Ovary (tissue), 7 donors: ENCODE measurements at regions not wholly inside any gene's neighbourhood (a gene's known extent, or its start where the extent isn't known, plus 50 kb on each side); places are given as distances from the start of the nearest gene placed in this dataset.

ENCODE experiments used
- DNase-seq, 5 donors: peaks; one replicate each; pipeline ENCODE4 v3.0.0-alpha.2; 2019 to 2020
- H3K27ac ChIP-seq, 2 donors: fragments of 200-600 bp; one replicate each; pipeline versions ENCODE4 v1.5.1 to v1.8.0; 2019 to 2022
- H3K27me3 ChIP-seq: fragments of 200-600 bp; one replicate; pipeline ENCODE4 v1.8.0; 2022
- H3K36me3 ChIP-seq: fragments of 200-600 bp; sonication (generic); one replicate; pipeline ENCODE4 v1.5.1; 2019
- H3K4me1 ChIP-seq: one replicate; pipeline ENCODE4 v1.8.1; 2013; ENCODE audit warnings: mild to moderate bottlenecking, moderate library complexity; ENCODE audit not compliant: insufficient read depth
- H3K4me3 ChIP-seq: fragments of 200-600 bp; sonication (generic); one replicate; pipeline ENCODE4 v1.5.1; 2017
- H3K9me3 ChIP-seq, 2 donors: fragments of 200-600 bp in 1 of 2; sonication (generic) in 1 of 2; one replicate each; pipeline versions ENCODE4 v1.5.1 to v1.8.1; 2013 to 2019; ENCODE audit warnings: mild to moderate bottlenecking in 1 of 2, moderate library complexity in 1 of 2
- EP300 ChIP-seq: sonication (generic); formaldehyde crosslinking; IDR thresholded peaks from one replicate; pipeline ENCODE4 v1.6.1; 2017; ENCODE audit warnings: antibody characterized with exemption
- POLR2A ChIP-seq: fragments of 450-650 bp; IDR thresholded peaks from one replicate; pipeline ENCODE4 v1.6.1; 2017; ENCODE audit warnings: antibody characterized with exemption, mild to moderate bottlenecking, moderate library complexity
- WGBS, 3 donors: extraction: QIAGEN DNeasy Blood & Tissue Kit in 1 of 3; methylation state at CpG; one replicate each; pipeline versions ENCODE4 v1.1.5 to v1.1.7; 2013 to 2017; 5-methylcytosine and 5-hydroxymethylcytosine counted together
- intact Hi-C, 4 donors: fragments of 100-400 bp; cut with DNase I; formaldehyde crosslinking; loops; one replicate each; pipeline versions ENCODE4 v1.11.0 to v1.15.1; 2022 to 2023
- TF ChIP-seq, protein P1 (sequence below), 3 donors: fragments of 450-650 bp in 2 of 3; fragments of 200-600 bp in 1 of 3; IDR thresholded peaks; one replicate each; pipeline versions ENCODE4 v1.5.1 to v1.8.0; 2016 to 2022; ENCODE audit warnings: antibody characterized with exemption in 3 of 3, mild to moderate bottlenecking in 1 of 3
- donor health status: DM: no; HTN: no; CAD: no; lungs with moderate emphysema.
- donor health status: DM: no; HTN: no; CAD: no.
- donor health status: Bipolar disorder and iron deficiency.
- donor health status: DM: no; HTN: no; CAD: no.
- donor health status: DM: yes; HTN: yes; CAD: no.

GRCh38 chr11:116261606-116262005 lies 511.2 kb downstream of the BUD13 start:
- H3K27ac ChIP-seq = no peak overlapping the region
- H3K4me1 ChIP-seq = no peaks in the 10 kb centered on the region
- TF ChIP-seq, protein P1, sequence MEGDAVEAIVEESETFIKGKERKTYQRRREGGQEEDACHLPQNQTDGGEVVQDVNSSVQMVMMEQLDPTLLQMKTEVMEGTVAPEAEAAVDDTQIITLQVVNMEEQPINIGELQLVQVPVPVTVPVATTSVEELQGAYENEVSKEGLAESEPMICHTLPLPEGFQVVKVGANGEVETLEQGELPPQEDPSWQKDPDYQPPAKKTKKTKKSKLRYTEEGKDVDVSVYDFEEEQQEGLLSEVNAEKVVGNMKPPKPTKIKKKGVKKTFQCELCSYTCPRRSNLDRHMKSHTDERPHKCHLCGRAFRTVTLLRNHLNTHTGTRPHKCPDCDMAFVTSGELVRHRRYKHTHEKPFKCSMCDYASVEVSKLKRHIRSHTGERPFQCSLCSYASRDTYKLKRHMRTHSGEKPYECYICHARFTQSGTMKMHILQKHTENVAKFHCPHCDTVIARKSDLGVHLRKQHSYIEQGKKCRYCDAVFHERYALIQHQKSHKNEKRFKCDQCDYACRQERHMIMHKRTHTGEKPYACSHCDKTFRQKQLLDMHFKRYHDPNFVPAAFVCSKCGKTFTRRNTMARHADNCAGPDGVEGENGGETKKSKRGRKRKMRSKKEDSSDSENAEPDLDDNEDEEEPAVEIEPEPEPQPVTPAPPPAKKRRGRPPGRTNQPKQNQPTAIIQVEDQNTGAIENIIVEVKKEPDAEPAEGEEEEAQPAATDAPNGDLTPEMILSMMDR (IDR thresholded peaks at IDR 0.05) = no peak
- TF ChIP-seq POLR2A (no peak), EP300 (no peak)
- WGBS, 3 donors = 47 to 55% (median 50%) methylated on average over 8 of the region's 8 CpGs
- no peaks in the 10 kb centered on the region for H3K9me3 ChIP-seq
- intact Hi-C loops = no loop called here
- no peaks in the 10 kb centered on the region for H3K36me3 ChIP-seq
- H3K4me3 ChIP-seq = no peak overlapping the region
- no peaks in the 10 kb centered on the region for H3K27me3 ChIP-seq
- DNase-seq = no peak

- H3K4me1 ChIP-seq = no peaks in the 10 kb centered on the region
- H3K27ac ChIP-seq = no peak overlapping the region
- 89 to 92% (median 92%) methylated on average over 3 of the region's 3 CpGs for WGBS, 3 donors
- TF ChIP-seq, protein P1 (IDR thresholded peaks at IDR 0.05) = no peak
- TF ChIP-seq EP300 (no peak), POLR2A (no peak)
- H3K36me3 ChIP-seq = no peaks in the 10 kb centered on the region
- H3K4me3 ChIP-seq = no peak overlapping the region
- no peaks in the 10 kb centered on the region for H3K27me3 ChIP-seq
- no peak for DNase-seq
- intact Hi-C loops = no loop called here
- H3K9me3 ChIP-seq = no peaks in the 10 kb centered on the region
Observed at GRCh38 chr11:116258821-116259220, 514.0 kb downstream of the BUD13 start.

GRCh38 chr11:116257883-116258282 lies 514.9 kb downstream of the BUD13 start:
- intact Hi-C loops = loop anchor here in 1 of 4 donors (2.0 kb wide), 1 partner anchor 429 kb away; no protein-coding TSS in a partner anchor
- TF ChIP-seq, protein P1 (IDR thresholded peaks at IDR 0.05) = no peak
- TF ChIP-seq EP300 (no peak), POLR2A (no peak)
- Histone ChIP-seq H3K27me3 (no peaks in the 10 kb centered on the region), H3K36me3 (no peaks in the 10 kb centered on the region), H3K9me3 (no peaks in the 10 kb centered on the region), H3K27ac (no peak overlapping the region), H3K4me3 (no peak overlapping the region), H3K4me1 (no peaks in the 10 kb centered on the region)
- no peak for DNase-seq
- WGBS, 3 donors = 68 to 74% (median 73%) methylated on average over 4 of the region's 4 CpGs

GRCh38 chr11:116257092-116257491 lies 515.7 kb downstream of the BUD13 start:
- intact Hi-C loops = loop anchor here in 1 of 4 donors (2.0 kb wide), 1 partner anchor 428 kb away; no protein-coding TSS in a partner anchor
- no peaks in the 10 kb centered on the region for H3K27me3 ChIP-seq
- no peak for DNase-seq
- no peak for TF ChIP-seq EP300
- TF ChIP-seq, protein P1 (IDR thresholded peaks at IDR 0.05) = no peak
- no peak for TF ChIP-seq POLR2A
- H3K9me3 ChIP-seq = peaks cover 0 to 2% of the 10 kb centered on the region in 2 donors
- H3K36me3 ChIP-seq = no peaks in the 10 kb centered on the region
- 6 to 10% (median 6%) methylated on average over 1 of the region's 1 CpG for WGBS, 3 donors
- H3K27ac ChIP-seq = no peak overlapping the region
- H3K4me1 ChIP-seq = no peaks in the 10 kb centered on the region
- H3K4me3 ChIP-seq = no peak overlapping the region
